NCI-H460 (cell line): ENCODE measurements at regions not wholly inside any gene's neighbourhood (a gene's known extent, or its start where the extent isn't known, plus 50 kb on each side); places are given as distances from the start of the nearest gene placed in this dataset.

Experiments
- DNase-seq: peaks from one replicate; pipeline ENCODE4 v3.0.0-alpha.2; 2016; ENCODE audit warnings: low read depth; ENCODE audit errors: extremely low read depth

GRCh38 chrX:96311366-96311765 lies 373.3 kb upstream of the DIAPH2 start:
- DNase-seq, result no peak

- peak; percentile 3 for DNase-seq
Observed at GRCh38 chrX:96314985-96315384, 369.7 kb upstream of the DIAPH2 start.

- DNase-seq, result no peak
Observed at GRCh38 chrX:96361844-96362243, 322.8 kb upstream of the DIAPH2 start.

GRCh38 chrX:96372313-96373046 lies 312.2 kb upstream of the DIAPH2 start:
- peak; percentile 45 for DNase-seq

GRCh38 chrX:96373047-96373355 lies 311.6 kb upstream of the DIAPH2 start:
- no peak for DNase-seq

GRCh38 chrX:96376266-96376665 lies 308.4 kb upstream of the DIAPH2 start:
- DNase-seq, result no peak

- no peak for DNase-seq
Observed at GRCh38 chrX:96379951-96380350, 304.7 kb upstream of the DIAPH2 start.

- DNase-seq, result no peak
Observed at GRCh38 chrX:96382018-96382417, 302.6 kb upstream of the DIAPH2 start.

GRCh38 chrX:96383428-96383827 lies 301.2 kb upstream of the DIAPH2 start:
- DNase-seq, result no peak

- no peak for DNase-seq
Observed at GRCh38 chrX:96386325-96386724, 298.3 kb upstream of the DIAPH2 start.

GRCh38 chrX:96386981-96387380 lies 297.7 kb upstream of the DIAPH2 start:
- DNase-seq, result no peak

GRCh38 chrX:96387801-96388200 lies 296.8 kb upstream of the DIAPH2 start:
- DNase-seq, result no peak

- no peak for DNase-seq
Observed at GRCh38 chrX:96389281-96390047, 295.2 kb upstream of the DIAPH2 start.

- DNase-seq, result no peak
Observed at GRCh38 chrX:96394598-96394997, 290.0 kb upstream of the DIAPH2 start.

- no peak for DNase-seq
Observed at GRCh38 chrX:96403446-96403845, 281.2 kb upstream of the DIAPH2 start.

- no peak for DNase-seq
Observed at GRCh38 chrX:96405842-96406241, 278.8 kb upstream of the DIAPH2 start.

GRCh38 chrX:96407072-96407471 lies 277.6 kb upstream of the DIAPH2 start:
- DNase-seq, result no peak

GRCh38 chrX:96407501-96407900 lies 277.1 kb upstream of the DIAPH2 start:
- no peak for DNase-seq

- DNase-seq, result no peak
Observed at GRCh38 chrX:96407981-96408380, 276.7 kb upstream of the DIAPH2 start.

- no peak for DNase-seq
Observed at GRCh38 chrX:96410927-96411326, 273.7 kb upstream of the DIAPH2 start.

- no peak for DNase-seq
Observed at GRCh38 chrX:96417695-96418094, 266.9 kb upstream of the DIAPH2 start.

GRCh38 chrX:96424007-96424406 lies 260.6 kb upstream of the DIAPH2 start:
- no peak for DNase-seq
